ENCODE measurements at regions not wholly inside any gene's neighbourhood (a gene's known extent, or its start where the extent isn't known, plus 50 kb on each side); places are given as distances from the start of the nearest gene placed in this dataset.

DNA sequence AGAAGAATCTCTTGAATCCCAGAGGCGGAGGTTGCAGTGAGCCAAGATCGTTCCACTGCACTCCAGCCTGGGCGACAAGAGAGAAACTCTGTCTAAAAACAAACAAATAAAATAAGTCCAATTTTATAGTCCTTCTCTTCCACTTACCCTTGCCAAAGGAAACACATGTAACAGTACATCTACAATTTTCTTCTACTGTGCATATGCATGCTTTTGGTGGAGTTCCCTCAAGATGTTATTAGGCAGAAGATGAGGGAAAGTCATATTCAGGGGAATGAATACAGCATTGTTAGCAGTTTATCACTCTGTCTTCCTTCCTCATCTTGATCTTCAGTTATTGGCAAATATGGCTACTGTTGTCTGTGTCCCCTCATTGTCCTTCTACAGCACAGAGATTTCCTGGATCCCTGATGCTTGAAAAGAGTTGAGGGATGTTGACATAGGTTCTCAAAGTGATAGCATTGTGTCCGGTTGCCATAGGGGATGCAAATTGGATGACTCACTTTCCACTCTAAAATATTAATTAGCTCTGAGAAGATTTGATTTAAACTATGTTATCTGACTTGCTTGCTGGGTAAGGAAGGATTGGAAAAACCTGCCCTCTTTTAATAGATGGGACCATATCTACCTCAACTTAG is 1173.6 kb downstream of the KCNT2 start:
- H3K36me3 ChIP-seq (ENCODE audit: insufficient read depth, low read length), result no peaks in the 10 kb centered on the region
- DNase-seq, result no peak
- no peaks in the 10 kb centered on the region for H3K4me1 ChIP-seq (ENCODE audit: insufficient read depth, low read length)

DNA sequence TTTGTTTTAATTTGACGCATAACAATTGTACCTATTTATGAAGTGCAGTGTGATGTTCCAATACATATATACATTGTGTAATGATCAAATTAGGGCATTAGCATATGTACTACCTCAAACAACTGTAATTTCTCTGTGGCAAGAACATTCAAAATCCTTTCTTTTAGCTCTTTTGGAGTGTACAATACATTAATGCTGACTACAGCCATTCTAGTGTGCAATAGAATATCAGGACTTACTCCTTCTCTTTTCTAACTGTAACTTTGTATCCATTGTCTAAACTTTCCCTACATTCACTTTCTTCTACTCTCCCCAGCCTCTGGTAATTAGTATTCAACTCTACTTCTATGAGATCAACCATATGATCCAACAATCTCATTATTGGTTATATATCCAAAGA is 1177.4 kb downstream of the KCNT2 start:
- ATAC-seq (ENCODE audit: insufficient read depth, low read depth) (no peak), DNase-seq (no peak)
- no peak for TF ChIP-seq EZH2 (IDR thresholded peaks at IDR 0.05; ENCODE audit: borderline replicate concordance, low read depth, low read length, severe bottlenecking)
- TF ChIP-seq, protein P1, sequence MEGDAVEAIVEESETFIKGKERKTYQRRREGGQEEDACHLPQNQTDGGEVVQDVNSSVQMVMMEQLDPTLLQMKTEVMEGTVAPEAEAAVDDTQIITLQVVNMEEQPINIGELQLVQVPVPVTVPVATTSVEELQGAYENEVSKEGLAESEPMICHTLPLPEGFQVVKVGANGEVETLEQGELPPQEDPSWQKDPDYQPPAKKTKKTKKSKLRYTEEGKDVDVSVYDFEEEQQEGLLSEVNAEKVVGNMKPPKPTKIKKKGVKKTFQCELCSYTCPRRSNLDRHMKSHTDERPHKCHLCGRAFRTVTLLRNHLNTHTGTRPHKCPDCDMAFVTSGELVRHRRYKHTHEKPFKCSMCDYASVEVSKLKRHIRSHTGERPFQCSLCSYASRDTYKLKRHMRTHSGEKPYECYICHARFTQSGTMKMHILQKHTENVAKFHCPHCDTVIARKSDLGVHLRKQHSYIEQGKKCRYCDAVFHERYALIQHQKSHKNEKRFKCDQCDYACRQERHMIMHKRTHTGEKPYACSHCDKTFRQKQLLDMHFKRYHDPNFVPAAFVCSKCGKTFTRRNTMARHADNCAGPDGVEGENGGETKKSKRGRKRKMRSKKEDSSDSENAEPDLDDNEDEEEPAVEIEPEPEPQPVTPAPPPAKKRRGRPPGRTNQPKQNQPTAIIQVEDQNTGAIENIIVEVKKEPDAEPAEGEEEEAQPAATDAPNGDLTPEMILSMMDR (IDR thresholded peaks at IDR 0.05; ENCODE audit: borderline replicate concordance, extremely low read depth, low read length, poor library complexity, severe bottlenecking), result no peak
- Histone ChIP-seq H3K4me1 (ENCODE audit: insufficient read depth, low read length) (no peaks in the 10 kb centered on the region), H2AFZ (ENCODE audit: low read depth, low read length) (no peak overlapping the region), H3K36me3 (ENCODE audit: insufficient read depth, low read length) (no peaks in the 10 kb centered on the region), H3K27me3 (ENCODE audit: insufficient read depth, low read length, poor library complexity) (no peaks in the 10 kb centered on the region), H3K27ac (ENCODE audit: low read length) (no peak overlapping the region), H4K20me1 (ENCODE audit: insufficient read depth, low read length) (no peaks in the 10 kb centered on the region), H3K4me3 (ENCODE audit: low read depth in 1 of 2, low read length in 2 of 2) (no peak overlapping the region), H3K4me2 (ENCODE audit: insufficient read depth, low read length) (no peak overlapping the region), H3K9me3 (ENCODE audit: insufficient read depth, low read length, severe bottlenecking) (no peaks in the 10 kb centered on the region), H3K9ac (ENCODE audit: low read depth, low read length) (no peak overlapping the region), H3K79me2 (ENCODE audit: insufficient read depth, low read length) (no peaks in the 10 kb centered on the region)

More for the DNA sequence above, 1173.6 kb downstream of the KCNT2 start:
- no peaks in the 10 kb centered on the region for H3K9me3 ChIP-seq (ENCODE audit: insufficient read depth, low read length, severe bottlenecking)
- H3K27ac ChIP-seq (ENCODE audit: low read length), result no peak overlapping the region
- no peaks in the 10 kb centered on the region for H3K79me2 ChIP-seq (ENCODE audit: insufficient read depth, low read length)
- H3K27me3 ChIP-seq (ENCODE audit: insufficient read depth, low read length, poor library complexity), result no peaks in the 10 kb centered on the region
- H3K4me2 ChIP-seq (ENCODE audit: insufficient read depth, low read length), result no peak overlapping the region
- H3K9ac ChIP-seq (ENCODE audit: low read depth, low read length), result no peak overlapping the region
- H4K20me1 ChIP-seq (ENCODE audit: insufficient read depth, low read length), result no peaks in the 10 kb centered on the region
- H2AFZ ChIP-seq (ENCODE audit: low read depth, low read length), result no peak overlapping the region
- no peak for TF ChIP-seq EZH2 (IDR thresholded peaks at IDR 0.05; ENCODE audit: borderline replicate concordance, low read depth, low read length, severe bottlenecking)
- TF ChIP-seq, protein P1 (IDR thresholded peaks at IDR 0.05; ENCODE audit: borderline replicate concordance, extremely low read depth, low read length, poor library complexity, severe bottlenecking), result no peak
- H3K4me3 ChIP-seq (ENCODE audit: low read depth in 1 of 2, low read length in 2 of 2), result no peak overlapping the region
- no peak for ATAC-seq (ENCODE audit: insufficient read depth, low read depth)

DNA sequence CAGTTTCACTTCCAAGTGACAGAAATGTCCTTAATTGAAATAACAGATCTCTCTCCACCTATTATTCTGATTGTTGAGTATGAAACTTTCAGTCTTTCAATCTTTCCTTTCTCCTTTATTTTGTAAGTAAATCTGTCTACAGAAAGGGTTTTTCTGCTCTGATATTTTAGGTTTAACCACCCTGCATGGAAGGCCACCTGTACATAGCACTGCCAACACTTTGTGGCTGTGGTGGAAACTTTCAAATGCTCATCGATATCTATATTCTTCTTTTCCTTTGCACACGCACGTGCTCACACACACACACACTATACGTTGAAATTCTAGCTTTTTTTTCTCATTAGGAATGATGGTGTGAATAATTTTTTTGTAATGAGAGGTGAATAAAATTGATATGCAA is 1179.3 kb downstream of the KCNT2 start:
- no peak for TF ChIP-seq EZH2 (IDR thresholded peaks at IDR 0.05; ENCODE audit: borderline replicate concordance, low read depth, low read length, severe bottlenecking)
- TF ChIP-seq, protein P1 (IDR thresholded peaks at IDR 0.05; ENCODE audit: borderline replicate concordance, extremely low read depth, low read length, poor library complexity, severe bottlenecking), result no peak
- H3K79me2 ChIP-seq (ENCODE audit: insufficient read depth, low read length), result no peaks in the 10 kb centered on the region
- H3K27me3 ChIP-seq (ENCODE audit: insufficient read depth, low read length, poor library complexity), result no peaks in the 10 kb centered on the region
- H3K4me1 ChIP-seq (ENCODE audit: insufficient read depth, low read length), result no peaks in the 10 kb centered on the region
- no peak overlapping the region for H3K4me3 ChIP-seq (ENCODE audit: low read depth in 1 of 2, low read length in 2 of 2)
- no peak overlapping the region for H3K27ac ChIP-seq (ENCODE audit: low read length)
- no peak overlapping the region for H3K9ac ChIP-seq (ENCODE audit: low read depth, low read length)
- no peak for ATAC-seq (ENCODE audit: insufficient read depth, low read depth)
- no peaks in the 10 kb centered on the region for H3K9me3 ChIP-seq (ENCODE audit: insufficient read depth, low read length, severe bottlenecking)
- no peaks in the 10 kb centered on the region for H3K36me3 ChIP-seq (ENCODE audit: insufficient read depth, low read length)
- no peak for DNase-seq
- no peaks in the 10 kb centered on the region for H4K20me1 ChIP-seq (ENCODE audit: insufficient read depth, low read length)
- no peak overlapping the region for H3K4me2 ChIP-seq (ENCODE audit: insufficient read depth, low read length)
- no peak overlapping the region for H2AFZ ChIP-seq (ENCODE audit: low read depth, low read length)
